IMR-90 (cell line): ENCODE measurements at regions not wholly inside any gene's neighbourhood (a gene's known extent, or its start where the extent isn't known, plus 50 kb on each side); places are given as distances from the start of the nearest gene placed in this dataset.

Experiments
- ATAC-seq: fragments of 200-7000 bp; cut with Tn5 transposase; 2 replicates; pipeline ENCODE4 v1.9.1; 2020; ENCODE audit warnings: low read depth, mild to moderate bottlenecking, moderate library complexity
- BruUV-seq: library from RNA; stranded (reverse); fragments of 400-500 nt; replicated peaks from 2 replicates; lab custom pipeline; 2021; lab: Mats Ljungman, UMichigan
- CTCF ChIA-PET: fragments of 300-600 bp; formaldehyde crosslinking; extraction: SDS; loops from one replicate; lab custom pipeline; 2021; ENCODE audit warnings: antibody characterized with exemption; lab: Yijun Ruan, JAX
- POLR2A ChIA-PET: fragments of 300-600 bp; sonication (Branson Sonifier 250); formaldehyde crosslinking; loops from one replicate; lab custom pipeline; 2022; ENCODE audit warnings: antibody characterized with exemption; ENCODE audit not compliant: unreplicated experiment; lab: Charles Lee
- DNase-seq: peaks from one replicate; pipeline ENCODE4 v3.0.0; 2013
- H2AFZ ChIP-seq: replicated peaks from 2 replicates; pipeline ENCODE3; 2013; ENCODE audit warnings: low read length, mild to moderate bottlenecking; ENCODE audit not compliant: poor library complexity
- H2AK5ac ChIP-seq: 2 replicates; pipeline ENCODE4 v1.6.1; 2013; ENCODE audit warnings: low read depth, low read length, inconsistent platforms
- H2AK9ac ChIP-seq: replicated peaks from 2 replicates; pipeline ENCODE3; 2013; ENCODE audit warnings: mild to moderate bottlenecking, low read depth, low read length, moderate library complexity; ENCODE audit not compliant: poor library complexity
- H2BK120ac ChIP-seq: 2 replicates; pipeline ENCODE4 v1.6.1; 2013; ENCODE audit warnings: low read depth, low read length, inconsistent platforms
- H2BK15ac ChIP-seq: 3 replicates; pipeline ENCODE4 v1.6.1; 2013; ENCODE audit warnings: low read depth, low read length, inconsistent platforms
- H2BK20ac ChIP-seq: 2 replicates; pipeline ENCODE4 v1.6.1; 2013; ENCODE audit warnings: low read depth, mild to moderate bottlenecking, inconsistent platforms, low read length, moderate library complexity
- H2BK5ac ChIP-seq: 2 replicates; pipeline ENCODE4 v1.6.1; 2013; ENCODE audit warnings: mild to moderate bottlenecking, low read depth, low read length, inconsistent platforms; ENCODE audit not compliant: poor library complexity, severe bottlenecking
- H3K14ac ChIP-seq: replicated peaks from 2 replicates; pipeline ENCODE4 v1.6.1; 2013; ENCODE audit warnings: low read depth, low read length, inconsistent platforms
- H3K18ac ChIP-seq: 2 replicates; pipeline ENCODE4 v1.6.1; 2013; ENCODE audit warnings: low read depth, low read length, control low read depth
- H3K23ac ChIP-seq: 2 replicates; pipeline ENCODE4 v1.6.1; 2013; ENCODE audit warnings: low read depth, low read length, inconsistent platforms
- H3K27ac ChIP-seq: 2 replicates; pipeline ENCODE4 v1.5.1; 2013; ENCODE audit warnings: mild to moderate bottlenecking, control low read depth, low read length; ENCODE audit not compliant: insufficient read depth
- H3K27me3 ChIP-seq: 2 replicates; pipeline ENCODE4 v1.6.1; 2013; ENCODE audit warnings: low read length; ENCODE audit not compliant: control insufficient read depth, insufficient read depth
- H3K36me3 ChIP-seq: 2 replicates; pipeline ENCODE4 v1.6.1; 2013; ENCODE audit warnings: low read length, mixed read lengths; ENCODE audit not compliant: control insufficient read depth, insufficient read depth
- H3K4ac ChIP-seq: 2 replicates; pipeline ENCODE4 v1.6.1; 2013; ENCODE audit warnings: low read depth, low read length, inconsistent platforms
- H3K4me1 ChIP-seq: 2 replicates; pipeline ENCODE4 v1.6.1; 2013; ENCODE audit warnings: low read length, mixed read lengths; ENCODE audit not compliant: control insufficient read depth, insufficient read depth
- H3K4me2 ChIP-seq: 2 replicates; pipeline ENCODE4 v1.6.1; 2013; ENCODE audit warnings: low read depth, mild to moderate bottlenecking, control low read depth, low read length, moderate library complexity
- H3K4me3 ChIP-seq: 2 replicates; pipeline ENCODE4 v1.5.1; 2013; ENCODE audit warnings: low read depth, mild to moderate bottlenecking, control low read depth, low read length, moderate library complexity; ENCODE audit not compliant: insufficient read depth
- H3K56ac ChIP-seq: 2 replicates; pipeline ENCODE4 v1.6.1; 2013; ENCODE audit warnings: low read length, inconsistent platforms; ENCODE audit not compliant: insufficient read depth; ENCODE audit errors: extremely low read depth
- H3K79me1 ChIP-seq, 2 experiments: 2 replicates each; pipeline ENCODE4 v1.6.1; 2013; ENCODE audit warnings: low read length in 2 of 2, inconsistent platforms in 1 of 2, low read depth in 1 of 2
- H3K9ac ChIP-seq: 2 replicates; pipeline ENCODE4 v1.6.1; 2013; ENCODE audit warnings: low read depth, low read length, control low read depth
- H3K9me1 ChIP-seq: 2 replicates; pipeline ENCODE4 v1.6.1; 2013; ENCODE audit warnings: low read length, inconsistent platforms; ENCODE audit not compliant: insufficient read depth
- H3K9me3 ChIP-seq: 2 replicates; pipeline ENCODE4 v1.6.1; 2013; ENCODE audit warnings: low read length; ENCODE audit not compliant: control insufficient read depth, insufficient read depth
- H4K20me1 ChIP-seq: 2 replicates; pipeline ENCODE4 v1.6.1; 2013; ENCODE audit warnings: low read length, inconsistent platforms; ENCODE audit not compliant: insufficient read depth
- H4K5ac ChIP-seq: 2 replicates; pipeline ENCODE4 v1.6.1; 2013; ENCODE audit warnings: mild to moderate bottlenecking, low read depth, low read length, control low read depth
- H4K8ac ChIP-seq, 2 experiments: 2 replicates each; pipeline ENCODE4 v1.6.1; 2013; ENCODE audit warnings: low read depth in 2 of 2, low read length in 2 of 2, control low read depth in 1 of 2, inconsistent platforms in 1 of 2
- H4K91ac ChIP-seq: 2 replicates; pipeline ENCODE4 v1.6.1; 2013; ENCODE audit warnings: low read depth, low read length, inconsistent platforms; ENCODE audit not compliant: insufficient read depth
- CEBPB ChIP-seq: IDR thresholded peaks from 2 replicates; pipeline ENCODE4 v1.6.1; 2012; ENCODE audit warnings: low read depth, low read length, improper control_type of control experiment
- MAFK ChIP-seq: IDR thresholded peaks from 2 replicates; pipeline ENCODE4 v1.6.1; 2012; ENCODE audit warnings: low read depth, low read length, improper control_type of control experiment
- RAD21 ChIP-seq: IDR thresholded peaks from 2 replicates; pipeline ENCODE4 v1.6.1; 2012; ENCODE audit warnings: low read length, improper control_type of control experiment
- RFX5 ChIP-seq: IDR thresholded peaks from 2 replicates; pipeline ENCODE4 v1.8.0; 2012; ENCODE audit warnings: low read depth, mild to moderate bottlenecking, low read length, moderate library complexity
- WGBS, 2 experiments: methylation state at CpG; one replicate each; pipeline versions ENCODE4 v1.1.5 to v1.1.7; 2013; ENCODE audit warnings: missing lambda C conversion rate in 2 of 2; ENCODE audit not compliant: insufficient read length in 1 of 2; ENCODE audit errors: extremely low coverage in 2 of 2; 5-methylcytosine and 5-hydroxymethylcytosine counted together
- dilution Hi-C: fragments of 300-500 bp; cut with HindIII; formaldehyde crosslinking; loops from one replicate; pipeline ENCODE4 v1.14.3; 2018; ENCODE audit warnings: low sequenced_read_pairs; ENCODE audit not compliant: unreplicated experiment
- in situ Hi-C: fragments of 300-500 bp; cut with MboI; formaldehyde crosslinking; loops from 3 replicates; pipeline ENCODE4 v1.14.3; 2019; ENCODE audit warnings: low sequenced_read_pairs, inconsistent platforms, mixed read lengths
- intact Hi-C: fragments of 100-400 bp; cut with micrococcal nuclease; formaldehyde crosslinking; loops from 2 replicates; pipeline ENCODE4 v1.10.0; 2022
- TF ChIP-seq, protein P1 (sequence below): fragments of 150-350 bp; IDR thresholded peaks from 2 replicates; pipeline ENCODE4 v1.6.1; 2017; ENCODE audit warnings: mild to moderate bottlenecking, antibody characterized with exemption, low read length, low read depth

DNA sequence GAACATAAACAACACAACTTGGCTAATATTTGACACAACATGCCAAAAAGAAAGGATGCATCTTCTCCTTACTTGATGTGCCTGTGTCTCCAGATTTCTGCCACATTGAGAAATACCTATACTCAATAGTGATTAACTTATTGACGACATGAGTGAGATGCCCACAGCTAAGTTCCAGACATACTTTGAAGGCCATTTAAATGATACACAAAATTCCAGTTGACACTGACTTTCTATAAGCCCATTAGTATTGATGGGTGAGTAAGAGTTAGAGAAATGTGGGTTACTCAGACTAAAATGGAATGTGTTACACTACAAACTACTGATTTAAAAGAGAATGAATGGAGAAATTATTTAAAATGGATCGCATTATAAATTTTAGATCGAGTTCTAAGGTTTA is 838.2 kb upstream of the MGAT4C start:
- TF ChIP-seq, protein P1, sequence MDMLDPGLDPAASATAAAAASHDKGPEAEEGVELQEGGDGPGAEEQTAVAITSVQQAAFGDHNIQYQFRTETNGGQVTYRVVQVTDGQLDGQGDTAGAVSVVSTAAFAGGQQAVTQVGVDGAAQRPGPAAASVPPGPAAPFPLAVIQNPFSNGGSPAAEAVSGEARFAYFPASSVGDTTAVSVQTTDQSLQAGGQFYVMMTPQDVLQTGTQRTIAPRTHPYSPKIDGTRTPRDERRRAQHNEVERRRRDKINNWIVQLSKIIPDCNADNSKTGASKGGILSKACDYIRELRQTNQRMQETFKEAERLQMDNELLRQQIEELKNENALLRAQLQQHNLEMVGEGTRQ: no peak
- no peak for TF ChIP-seq CEBPB
- no peak for TF ChIP-seq RAD21
- TF ChIP-seq RFX5: no peak
- no peak for TF ChIP-seq MAFK

More for the DNA sequence above, 838.2 kb upstream of the MGAT4C start:
- Histone ChIP-seq H4K8ac (no peak overlapping the region), H2AFZ (no peak overlapping the region), H3K56ac (no peak overlapping the region), H3K9me3 (no peaks in the 10 kb centered on the region), H3K23ac (no peak overlapping the region), H3K27ac (no peak overlapping the region), H3K14ac (no peak overlapping the region), H3K9ac (no peak overlapping the region), H2AK5ac (no peak overlapping the region), H3K4me1 (no peaks in the 10 kb centered on the region), H3K27me3 (no peaks in the 10 kb centered on the region), H3K79me1 (no peaks in the 10 kb centered on the region), H3K36me3 (no peaks in the 10 kb centered on the region), H3K4me2 (no peak overlapping the region), H2BK15ac (no peak overlapping the region), H2BK5ac (no peak overlapping the region), H2BK120ac (no peak overlapping the region), H3K9me1 (no peaks in the 10 kb centered on the region), H2AK9ac (no peak overlapping the region), H3K4ac (no peak overlapping the region), H4K20me1 (no peaks in the 10 kb centered on the region), H4K5ac (no peak overlapping the region), H3K4me3 (no peak overlapping the region), H3K18ac (no peak overlapping the region), H4K91ac (no peak overlapping the region), H2BK20ac (no peak overlapping the region)
- no TSS peak for BruUV-seq
- in situ Hi-C loops: no loop called here
- ATAC-seq (no peak), DNase-seq (peak; percentile 6)
- ChIA-PET CTCF (no interaction called here), POLR2A (no interaction called here)
- intact Hi-C loops: no loop called here
- dilution Hi-C loops: no loop called here
- WGBS, 2 experiments: no CpG with 5 or more reads among the region's 3 CpGs
